Smooth muscle cell (in vitro differentiated cells): ENCODE measurements at regions not wholly inside any gene's neighbourhood (a gene's known extent, or its start where the extent isn't known, plus 50 kb on each side); places are given as distances from the start of the nearest gene placed in this dataset.

Experiments used
- DNase-seq: peaks from one replicate; lab custom pipeline; 2025; ENCODE audit not compliant: unreplicated experiment; lab: John Stamatoyannopoulos, UW
- H2AFZ ChIP-seq: fragments of 200-600 bp; sonication (generic); 2 replicates; pipeline ENCODE4 v1.6.0; 2016; ENCODE audit warnings: antibody characterized with exemption, low read depth, mild to moderate bottlenecking
- H3F3A ChIP-seq: fragments of 200-600 bp; sonication (generic); 2 replicates; pipeline ENCODE4 v1.6.0; 2017; ENCODE audit warnings: antibody characterized with exemption, low read depth
- H3K27ac ChIP-seq: fragments of 200-600 bp; sonication (generic); 2 replicates; pipeline ENCODE4 v1.5.1; 2016; ENCODE audit warnings: low read depth, mild to moderate bottlenecking
- H3K27me3 ChIP-seq: fragments of 200-600 bp; sonication (generic); 2 replicates; pipeline ENCODE4 v1.6.1; 2016; ENCODE audit warnings: low read depth, mild to moderate bottlenecking
- H3K36me3 ChIP-seq: fragments of 200-600 bp; sonication (generic); 2 replicates; pipeline ENCODE4 v1.5.1; 2016; ENCODE audit warnings: low read depth
- H3K4me1 ChIP-seq: fragments of 200-600 bp; sonication (generic); 2 replicates; pipeline ENCODE4 v1.5.1; 2016; ENCODE audit warnings: low read depth
- H3K4me2 ChIP-seq: fragments of 200-600 bp; sonication (generic); 2 replicates; pipeline ENCODE4 v1.6.0; 2016; ENCODE audit warnings: mild to moderate bottlenecking
- H3K4me3 ChIP-seq: fragments of 200-600 bp; sonication (generic); 2 replicates; pipeline ENCODE4 v1.5.1; 2016; ENCODE audit warnings: mild to moderate bottlenecking
- H3K79me2 ChIP-seq: fragments of 200-600 bp; sonication (generic); 2 replicates; pipeline ENCODE4 v1.6.0; 2016; ENCODE audit warnings: low read depth, mild to moderate bottlenecking
- H3K9ac ChIP-seq: fragments of 200-600 bp; sonication (generic); 2 replicates; pipeline ENCODE4 v1.6.0; 2016; ENCODE audit warnings: low read depth
- H3K9me3 ChIP-seq: fragments of 200-600 bp; sonication (generic); replicated peaks from 2 replicates; pipeline ENCODE4 v1.5.1; 2016; ENCODE audit warnings: low read depth
- H4K20me1 ChIP-seq: fragments of 200-600 bp; sonication (generic); 2 replicates; pipeline ENCODE4 v1.6.0; 2016; ENCODE audit warnings: low read depth
- WGBS: methylation state at CpG from one replicate; pipeline ENCODE4 v1.1.7; 2016; ENCODE audit warnings: low lambda C conversion rate; 5-methylcytosine and 5-hydroxymethylcytosine counted together
- TF ChIP-seq, protein P1 (sequence below): fragments of 200-600 bp; sonication (generic); IDR thresholded peaks from 2 replicates; pipeline ENCODE4 v1.5.1; 2017; ENCODE audit warnings: borderline replicate concordance, mild to moderate bottlenecking, antibody characterized with exemption; ENCODE audit not compliant: insufficient read depth, poor library complexity, severe bottlenecking

DNA sequence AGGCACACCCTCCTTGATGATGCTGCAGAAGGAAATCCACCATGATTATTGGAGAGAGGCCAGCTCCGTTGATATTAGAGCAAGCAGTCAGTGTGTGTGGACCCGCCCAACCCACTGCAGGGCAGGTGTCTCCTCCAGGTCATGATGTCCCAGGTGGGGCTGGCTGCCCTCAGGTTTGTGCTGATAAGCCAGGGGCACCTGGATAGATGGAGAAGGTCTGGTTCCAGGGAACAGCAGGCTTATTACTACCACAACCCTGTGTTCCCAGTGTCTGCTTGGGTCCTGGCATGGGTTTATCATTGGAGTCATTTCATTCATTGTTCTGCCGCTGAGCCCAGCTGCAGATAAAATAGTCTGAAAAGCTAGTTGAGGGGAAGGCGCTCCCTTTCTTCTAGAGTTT, 181.1 kb upstream of the NECTIN1 start:
- no peaks in the 10 kb centered on the region for H4K20me1 ChIP-seq
- H3K79me2 ChIP-seq = no peaks in the 10 kb centered on the region
- no peak overlapping the region for H3K4me3 ChIP-seq
- DNase-seq = no peak
- no peak overlapping the region for H3K9ac ChIP-seq
- no peaks in the 10 kb centered on the region for H3F3A ChIP-seq
- H3K27me3 ChIP-seq = no peaks in the 10 kb centered on the region
- no peaks in the 10 kb centered on the region for H3K36me3 ChIP-seq
- no peak overlapping the region for H3K27ac ChIP-seq
- no peak overlapping the region for H2AFZ ChIP-seq
- no peak overlapping the region for H3K4me2 ChIP-seq
- H3K4me1 ChIP-seq = peaks cover 7% of the 10 kb centered on the region
- TF ChIP-seq, protein P1, sequence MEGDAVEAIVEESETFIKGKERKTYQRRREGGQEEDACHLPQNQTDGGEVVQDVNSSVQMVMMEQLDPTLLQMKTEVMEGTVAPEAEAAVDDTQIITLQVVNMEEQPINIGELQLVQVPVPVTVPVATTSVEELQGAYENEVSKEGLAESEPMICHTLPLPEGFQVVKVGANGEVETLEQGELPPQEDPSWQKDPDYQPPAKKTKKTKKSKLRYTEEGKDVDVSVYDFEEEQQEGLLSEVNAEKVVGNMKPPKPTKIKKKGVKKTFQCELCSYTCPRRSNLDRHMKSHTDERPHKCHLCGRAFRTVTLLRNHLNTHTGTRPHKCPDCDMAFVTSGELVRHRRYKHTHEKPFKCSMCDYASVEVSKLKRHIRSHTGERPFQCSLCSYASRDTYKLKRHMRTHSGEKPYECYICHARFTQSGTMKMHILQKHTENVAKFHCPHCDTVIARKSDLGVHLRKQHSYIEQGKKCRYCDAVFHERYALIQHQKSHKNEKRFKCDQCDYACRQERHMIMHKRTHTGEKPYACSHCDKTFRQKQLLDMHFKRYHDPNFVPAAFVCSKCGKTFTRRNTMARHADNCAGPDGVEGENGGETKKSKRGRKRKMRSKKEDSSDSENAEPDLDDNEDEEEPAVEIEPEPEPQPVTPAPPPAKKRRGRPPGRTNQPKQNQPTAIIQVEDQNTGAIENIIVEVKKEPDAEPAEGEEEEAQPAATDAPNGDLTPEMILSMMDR = no peak
- 97% methylated on average over 4 of the region's 4 CpGs for WGBS
- H3K9me3 ChIP-seq = no peaks in the 10 kb centered on the region

DNA sequence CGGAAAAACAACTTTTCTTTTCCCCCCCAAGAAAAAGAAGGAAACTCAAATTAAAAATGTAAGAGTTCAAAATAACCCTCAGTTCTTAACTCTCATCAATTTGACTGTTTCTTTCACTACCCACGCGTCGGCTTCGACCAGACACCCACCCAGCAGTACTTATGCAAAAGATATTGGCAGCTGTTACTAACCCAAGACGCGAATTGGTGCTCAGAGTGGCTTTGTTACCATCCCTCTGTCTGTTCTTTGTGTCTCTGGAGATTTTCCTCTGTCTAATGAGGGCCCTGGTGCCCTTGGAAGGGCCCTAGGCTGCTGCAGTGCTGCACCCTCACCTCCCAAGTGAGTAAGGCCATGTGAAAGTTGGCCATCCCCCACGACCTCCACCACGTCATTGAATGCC, 180.5 kb upstream of the NECTIN1 start:
- H3K36me3 ChIP-seq = no peaks in the 10 kb centered on the region
- H3K79me2 ChIP-seq = no peaks in the 10 kb centered on the region
- no peak overlapping the region for H3K4me2 ChIP-seq
- no peaks in the 10 kb centered on the region for H3K9me3 ChIP-seq
- TF ChIP-seq, protein P1 = no peak
- no peaks in the 10 kb centered on the region for H3K27me3 ChIP-seq
- H4K20me1 ChIP-seq = no peaks in the 10 kb centered on the region
- 89% methylated on average over 9 of the region's 9 CpGs for WGBS
- H3K4me3 ChIP-seq = no peak overlapping the region
- no peak for DNase-seq
- H2AFZ ChIP-seq = no peak overlapping the region
- H3K27ac ChIP-seq = no peak overlapping the region
- H3K4me1 ChIP-seq = peaks cover 7% of the 10 kb centered on the region
- H3K9ac ChIP-seq = no peak overlapping the region
- H3F3A ChIP-seq = no peaks in the 10 kb centered on the region

DNA sequence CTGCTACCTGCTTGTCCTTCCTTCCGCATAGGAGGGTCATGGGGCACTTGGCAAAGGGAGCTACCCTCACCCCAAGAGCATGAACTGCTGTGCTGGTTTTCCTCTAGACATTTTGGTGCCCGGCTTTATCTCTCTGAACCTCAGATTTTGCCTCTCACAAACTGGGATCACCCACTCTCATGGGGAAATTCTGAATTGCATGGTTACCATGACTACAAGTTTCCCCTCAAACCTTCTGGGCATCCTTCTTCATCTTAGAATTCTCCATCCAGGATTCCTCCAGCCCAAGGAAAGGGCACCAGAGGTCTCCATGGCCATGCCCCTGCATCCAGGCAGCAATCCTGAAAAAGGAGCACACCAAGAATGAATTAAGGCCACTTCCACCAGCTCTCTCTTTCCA, 180.1 kb upstream of the NECTIN1 start:
- Histone ChIP-seq H3K27ac (no peak overlapping the region), H3K9ac (no peak overlapping the region), H3F3A (no peaks in the 10 kb centered on the region), H3K27me3 (no peaks in the 10 kb centered on the region), H2AFZ (no peak overlapping the region), H3K4me1 (peaks cover 7% of the 10 kb centered on the region), H4K20me1 (no peaks in the 10 kb centered on the region), H3K36me3 (no peaks in the 10 kb centered on the region), H3K79me2 (no peaks in the 10 kb centered on the region), H3K4me3 (no peak overlapping the region), H3K9me3 (no peaks in the 10 kb centered on the region), H3K4me2 (no peak overlapping the region)
- WGBS = 50% methylated on average over 2 of the region's 2 CpGs
- TF ChIP-seq, protein P1 = no peak
- DNase-seq = no peak

DNA sequence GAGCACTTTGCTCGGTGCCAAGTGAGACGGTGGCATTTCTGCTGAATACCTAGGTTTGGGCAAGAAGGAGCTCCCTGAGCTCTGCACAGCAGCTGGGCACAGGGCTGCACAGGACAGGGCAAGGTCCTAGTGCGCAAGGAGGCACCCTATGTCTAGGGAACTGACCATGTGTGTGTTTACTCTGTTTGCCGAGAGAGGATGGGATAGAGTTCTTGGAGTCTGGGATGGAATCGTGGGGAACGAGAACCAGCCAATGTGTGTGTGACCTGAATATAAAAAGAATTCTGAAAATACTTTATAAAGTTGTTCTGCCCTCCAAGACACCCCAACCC, 179.5 kb upstream of the NECTIN1 start:
- H3K4me3 ChIP-seq = no peak overlapping the region
- no peaks in the 10 kb centered on the region for H3K36me3 ChIP-seq
- H3K79me2 ChIP-seq = no peaks in the 10 kb centered on the region
- WGBS = 87% methylated on average over 6 of the region's 6 CpGs
- no peak for DNase-seq
- H3K27me3 ChIP-seq = no peaks in the 10 kb centered on the region
- no peaks in the 10 kb centered on the region for H3K9me3 ChIP-seq
- H3K4me1 ChIP-seq = peaks cover 7% of the 10 kb centered on the region
- TF ChIP-seq, protein P1 = no peak
- H4K20me1 ChIP-seq = no peaks in the 10 kb centered on the region
- H2AFZ ChIP-seq = no peak overlapping the region
- H3K27ac ChIP-seq = no peak overlapping the region
- no peak overlapping the region for H3K4me2 ChIP-seq
- no peaks in the 10 kb centered on the region for H3F3A ChIP-seq
- no peak overlapping the region for H3K9ac ChIP-seq
